HG02588 (cell line): ENCODE measurements at regions not wholly inside any gene's neighbourhood (a gene's known extent, or its start where the extent isn't known, plus 50 kb on each side); places are given as distances from the start of the nearest gene placed in this dataset.
"Not testable (repeated sequence)": the region's sequence is repeated elsewhere in the genome, so short reads cannot be mapped to it uniquely, and the experiment has no call there.

Experiments
- ATAC-seq: cut with Tn5 transposase; IDR thresholded peaks from one replicate; pipeline ENCODE4 v1.9.1; 2021; ENCODE audit warnings: mild to moderate bottlenecking, moderate library complexity; ENCODE audit not compliant: unreplicated experiment

DNA sequence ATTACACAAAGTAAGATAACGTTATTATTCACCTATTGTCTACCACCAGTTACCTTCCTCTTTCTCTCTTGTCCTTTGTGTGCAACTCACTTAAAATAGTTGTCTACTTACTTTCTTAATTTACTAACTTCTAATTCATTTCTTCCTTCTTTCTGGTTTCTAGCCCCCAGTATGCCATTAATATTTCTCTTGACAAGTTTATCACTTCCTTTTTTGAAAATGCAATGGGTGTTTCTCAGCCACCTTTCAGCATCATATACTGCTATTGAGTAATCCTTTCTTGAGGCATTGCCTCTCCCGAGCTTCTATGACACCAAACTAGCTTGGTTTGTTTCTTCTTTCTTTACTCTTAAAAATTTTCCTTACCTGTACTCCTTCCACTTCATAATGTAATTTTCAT is 633.6 kb downstream of the TMTC2 start:
- ATAC-seq = no peak

- ATAC-seq = no peak
Observed at GRCh38 chr12:83318386-83319098, 631.8 kb downstream of the TMTC2 start.

DNA sequence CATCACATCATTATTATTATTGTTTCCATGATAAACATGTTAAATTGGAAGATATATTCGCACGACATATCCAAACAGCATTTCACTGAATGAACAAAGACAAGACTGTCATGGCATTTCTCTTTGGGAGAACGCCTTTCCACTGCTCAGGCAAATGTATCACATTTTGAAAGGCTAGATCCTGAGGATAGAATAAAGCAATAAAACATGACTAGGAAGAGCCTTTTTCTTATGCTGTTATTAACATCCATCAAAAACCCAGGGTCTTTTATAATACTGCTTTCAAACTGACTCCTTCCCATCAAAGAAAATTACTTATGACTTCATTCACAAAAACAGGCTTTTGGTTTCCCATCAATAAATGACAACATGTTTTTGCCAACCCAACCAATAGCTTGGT is 630.9 kb downstream of the TMTC2 start:
- no peak for ATAC-seq

- no peak for ATAC-seq
Observed at GRCh38 chr12:83313827-83314226, 627.1 kb downstream of the TMTC2 start.

GRCh38 chr12:83313322-83313721 is 626.6 kb downstream of the TMTC2 start:
- ATAC-seq = no peak

DNA sequence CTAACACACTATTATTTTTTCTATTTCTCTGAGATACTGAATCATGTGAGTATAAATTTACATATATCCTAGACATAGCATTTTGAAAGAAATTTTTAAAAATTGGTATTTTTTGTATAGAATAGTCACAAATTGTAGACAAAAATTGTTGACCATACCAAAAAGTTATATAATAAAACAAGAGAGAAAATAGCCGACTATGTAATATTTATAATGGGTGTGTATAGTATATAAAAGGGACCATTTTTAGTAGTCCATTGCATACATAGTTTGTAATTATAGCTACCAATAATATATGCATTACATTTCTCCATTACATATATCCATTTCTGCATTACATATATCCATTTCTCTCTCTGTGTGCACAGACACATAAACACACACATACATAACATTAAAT is 590.2 kb downstream of the TMTC2 start:
- ATAC-seq = no peak

GRCh38 chr12:83271201-83271600 is 584.5 kb downstream of the TMTC2 start:
- no peak for ATAC-seq

GRCh38 chr12:83265808-83266207 is 579.1 kb downstream of the TMTC2 start:
- ATAC-seq = no peak

- peak; percentile 51 for ATAC-seq
Observed at GRCh38 chr12:83261998-83262397, 575.3 kb downstream of the TMTC2 start.

DNA sequence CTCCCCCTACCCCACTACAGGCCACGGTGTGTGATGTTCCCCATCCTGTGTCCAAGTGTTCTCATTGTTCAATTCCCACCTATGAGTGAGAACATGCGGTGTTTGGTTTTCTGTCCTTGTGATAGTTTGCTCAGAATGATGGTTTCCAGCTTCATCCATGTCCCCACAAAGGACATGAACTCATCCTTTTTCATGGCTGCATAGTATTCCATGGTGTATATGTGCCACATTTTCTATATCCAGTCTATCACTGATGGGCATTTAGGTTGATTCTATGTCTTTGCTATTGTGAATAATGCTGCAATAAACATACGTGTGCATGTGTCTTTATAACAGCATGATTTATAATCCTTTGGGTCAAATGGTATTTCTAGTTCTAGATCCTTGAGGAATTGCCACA is 573.4 kb downstream of the TMTC2 start:
- ATAC-seq = not testable (repeated sequence)

DNA sequence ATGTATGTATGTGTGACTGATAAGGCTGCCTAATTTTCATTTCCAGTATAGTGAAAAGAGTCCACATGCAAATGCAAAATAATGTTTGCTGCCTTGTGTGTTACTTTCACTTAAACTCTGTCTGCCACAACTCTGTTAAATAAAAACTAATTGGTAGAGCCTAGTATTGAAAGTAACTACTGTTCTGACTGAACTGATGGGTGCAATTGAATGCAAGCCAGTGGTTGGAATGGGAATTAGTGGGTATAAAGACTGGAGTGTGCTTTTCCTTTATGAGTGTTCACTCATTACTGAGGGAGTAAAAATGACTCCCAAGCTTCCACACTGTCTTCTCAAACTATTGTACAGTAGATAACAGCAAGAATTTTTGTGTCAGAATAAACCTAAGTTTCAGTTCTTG is 571.0 kb downstream of the TMTC2 start:
- no peak for ATAC-seq

DNA sequence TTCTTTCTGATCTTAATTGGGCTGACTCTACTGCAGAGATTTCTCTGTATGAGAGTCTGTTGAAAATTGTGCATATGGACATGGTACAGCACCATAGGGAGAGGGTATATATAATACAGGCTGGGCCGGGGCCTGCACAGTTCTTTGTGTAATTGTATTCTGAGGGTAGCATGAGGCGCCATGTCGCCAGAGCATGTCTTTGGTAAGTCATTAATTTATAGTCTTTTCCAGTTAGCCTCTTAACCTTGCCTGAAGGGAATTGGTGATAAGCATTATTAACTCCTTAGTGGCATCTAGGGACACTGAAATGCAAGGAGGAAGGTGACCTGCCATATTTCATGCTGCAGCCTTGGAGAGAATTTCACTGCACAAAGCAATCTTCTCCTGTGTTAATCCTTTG is 569.9 kb downstream of the TMTC2 start:
- ATAC-seq = no peak

DNA sequence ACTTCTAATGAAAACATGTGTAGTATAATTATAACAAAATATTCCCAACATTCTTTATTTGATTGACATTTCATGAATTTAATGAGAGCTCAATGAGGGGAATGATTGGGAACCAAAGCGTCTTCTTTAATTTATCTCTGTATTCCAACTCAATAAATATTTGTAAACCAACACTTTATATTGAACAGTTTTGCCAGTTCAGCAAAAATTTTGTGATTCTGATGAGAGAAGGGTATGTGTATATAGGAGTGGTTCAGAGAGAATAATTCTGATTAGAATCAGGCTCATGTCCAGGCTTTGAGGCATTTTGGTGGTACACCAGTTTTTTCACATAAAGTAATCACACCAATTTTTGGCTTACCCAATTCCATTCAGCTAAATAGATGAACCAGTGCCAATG is 564.2 kb downstream of the TMTC2 start:
- no peak for ATAC-seq

- ATAC-seq = no peak
Observed at GRCh38 chr12:83245156-83245555, 558.5 kb downstream of the TMTC2 start.

DNA sequence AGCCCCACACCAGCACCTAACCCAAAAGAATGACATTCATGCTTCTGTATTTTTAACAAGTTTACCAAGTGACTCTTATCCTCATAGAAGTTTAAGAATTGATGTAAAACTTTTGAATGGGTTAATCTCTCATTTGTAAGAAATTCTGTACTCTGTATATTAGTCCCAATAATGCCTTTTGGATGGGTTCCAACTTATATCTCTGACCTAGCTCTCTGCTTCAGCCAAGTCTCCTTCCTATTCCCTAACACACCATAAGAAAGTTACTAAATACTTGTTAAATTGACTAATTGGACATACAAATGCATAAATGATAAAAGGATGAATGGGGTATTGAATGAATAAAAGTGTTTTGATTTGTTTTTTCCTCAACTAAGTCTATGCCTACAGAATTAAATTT is 557.3 kb downstream of the TMTC2 start:
- ATAC-seq = no peak

- not testable (repeated sequence) for ATAC-seq
Observed at GRCh38 chr12:83233987-83234386, 547.3 kb downstream of the TMTC2 start.

GRCh38 chr12:83226960-83227359 is 540.3 kb downstream of the TMTC2 start:
- ATAC-seq = not testable (repeated sequence)

- ATAC-seq = no peak
Observed at GRCh38 chr12:83225806-83226205, 539.1 kb downstream of the TMTC2 start.

GRCh38 chr12:83224012-83224411 is 537.3 kb downstream of the TMTC2 start:
- ATAC-seq = no peak

DNA sequence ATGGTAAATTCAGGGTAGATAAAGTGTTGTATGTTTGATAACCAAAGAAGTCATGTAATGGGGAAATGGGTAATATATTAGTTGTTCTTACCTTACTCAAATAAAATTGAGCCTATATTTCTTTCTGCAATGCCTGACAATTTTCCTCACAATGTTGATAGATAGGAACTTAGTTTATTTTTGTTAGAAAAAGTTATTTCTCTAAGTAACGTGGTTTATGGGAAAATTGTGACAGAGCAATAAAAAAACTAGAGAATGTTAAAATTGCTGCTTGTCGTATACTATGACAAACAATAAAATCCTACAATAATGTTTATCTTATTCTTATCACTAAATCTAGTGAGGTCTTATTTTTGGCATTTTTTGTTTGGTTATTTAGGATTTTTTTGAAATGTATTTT is 534.1 kb downstream of the TMTC2 start:
- no peak for ATAC-seq

- ATAC-seq = no peak
Observed at GRCh38 chr12:83216230-83216629, 529.5 kb downstream of the TMTC2 start.

DNA sequence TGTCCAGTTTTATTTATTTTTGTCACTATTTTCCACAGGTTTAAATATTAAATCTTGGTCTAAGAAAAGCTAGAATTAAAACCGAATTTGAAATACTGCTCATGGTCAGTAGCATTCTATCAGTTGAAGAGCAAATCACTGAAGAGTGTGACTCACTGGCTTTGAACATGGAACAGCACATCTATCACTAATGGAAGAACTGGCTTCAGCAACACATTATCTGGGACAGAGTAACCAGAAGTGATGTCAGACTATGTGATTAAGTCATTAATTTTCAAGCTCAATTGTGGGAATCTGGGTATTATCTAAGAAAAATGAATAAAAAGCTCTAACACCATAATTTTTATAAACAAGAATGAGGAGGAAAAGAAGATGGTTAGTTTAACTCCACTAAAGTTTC is 527.5 kb downstream of the TMTC2 start:
- ATAC-seq = no peak

DNA sequence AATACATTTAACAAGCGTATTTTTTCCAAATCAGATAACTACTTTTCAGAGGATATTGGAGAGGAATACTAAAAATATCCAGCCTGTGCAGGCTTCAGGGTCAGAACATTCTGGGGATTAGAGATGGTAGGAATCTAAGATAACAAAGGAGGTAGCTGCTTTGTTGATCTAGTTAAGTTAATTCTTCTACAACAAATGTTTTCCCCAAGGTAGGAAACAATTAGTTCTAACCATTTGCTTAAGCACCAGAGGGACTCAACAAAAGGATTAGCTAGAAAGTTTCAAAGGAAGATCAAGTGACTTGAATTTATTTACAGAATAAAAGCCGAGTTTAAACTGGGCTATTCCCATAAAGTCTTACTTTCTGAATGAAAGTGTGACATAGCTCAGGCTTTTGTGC is 524.2 kb downstream of the TMTC2 start:
- no peak for ATAC-seq
